ENCODE measurements at regions not wholly inside any gene's neighbourhood (a gene's known extent, or its start where the extent isn't known, plus 50 kb on each side); places are given as distances from the start of the nearest gene placed in this dataset.

DNA sequence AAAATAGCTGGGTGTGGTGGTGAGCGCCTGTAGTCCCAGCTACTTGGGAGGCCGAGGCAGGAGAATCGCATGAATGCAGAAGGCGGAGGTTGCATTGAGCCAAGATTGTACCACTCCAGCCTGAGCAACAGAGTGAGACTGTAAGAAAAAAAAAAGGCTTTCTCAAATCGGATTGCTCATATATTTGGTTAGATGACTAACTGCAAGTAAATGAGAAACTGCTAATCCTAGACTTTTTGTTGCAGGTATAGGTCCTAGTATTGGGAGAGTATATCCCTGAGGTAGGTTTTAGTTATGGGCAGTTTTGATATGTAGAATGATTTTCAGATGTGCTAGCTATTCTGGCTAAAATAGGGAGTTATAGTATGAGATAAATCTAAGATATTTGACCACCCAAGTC, 944.8 kb downstream of the DNAH5 start:
- H3K27ac ChIP-seq, result no peak overlapping the region
- no peaks in the 10 kb centered on the region for H3K9me3 ChIP-seq (ENCODE audit: low read depth)
- TF ChIP-seq EZH2phosphoT487 (IDR thresholded peaks at IDR 0.05; ENCODE audit: low read depth, severe bottlenecking, unreplicated experiment) (no peak), CTCF (IDR thresholded peaks at IDR 0.05; ENCODE audit: poor library complexity) (no peak), EZH2 (IDR thresholded peaks at IDR 0.05; ENCODE audit: borderline replicate concordance) (no peak)
- no peaks in the 10 kb centered on the region for H3K36me3 ChIP-seq (replicated peaks; ENCODE audit: insufficient read depth, low read depth)
- H3K9me2 ChIP-seq (replicated peaks; ENCODE audit: insufficient read depth), result no peaks in the 10 kb centered on the region
- H3K27me3 ChIP-seq, result no peaks in the 10 kb centered on the region
- no peaks in the 10 kb centered on the region for H3K79me2 ChIP-seq
- H3K4me1 ChIP-seq (ENCODE audit: insufficient read depth), result no peaks in the 10 kb centered on the region
- H3K4me3 ChIP-seq, result no peak overlapping the region
- H4K20me1 ChIP-seq (ENCODE audit: insufficient read depth, poor library complexity, severe bottlenecking), result no peaks in the 10 kb centered on the region
- 97% methylated on average over 5 of the region's 5 CpGs for WGBS (ENCODE audit: low lambda C conversion rate, missing lambda C conversion rate)
- H3K4me2 ChIP-seq, result no peak overlapping the region
- H2AFZ ChIP-seq, result no peak overlapping the region
- no peak for DNase-seq (ENCODE audit: low spot score)

DNA sequence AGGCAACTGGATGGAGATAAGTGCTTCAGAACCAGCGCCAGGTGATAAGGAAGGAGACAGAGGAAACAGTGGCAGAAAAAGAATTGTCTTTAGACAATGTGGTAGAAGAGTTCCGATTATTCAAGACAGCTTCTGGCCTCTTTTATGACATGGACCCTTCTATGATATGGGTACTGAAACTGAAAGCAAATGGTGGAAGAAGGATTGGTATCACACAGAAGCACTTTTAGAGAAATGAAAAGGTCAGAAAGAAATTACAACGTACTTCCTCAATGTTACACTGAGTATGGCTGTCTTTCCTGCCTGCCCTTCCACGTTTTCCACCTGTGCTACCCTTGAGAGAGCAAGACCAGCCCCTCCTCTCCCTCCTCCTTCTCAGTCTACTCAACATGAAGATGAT, 959.3 kb downstream of the DNAH5 start:
- Histone ChIP-seq H3K4me2 (no peak overlapping the region), H3K27ac (no peak overlapping the region), H3K9me2 (replicated peaks; ENCODE audit: insufficient read depth) (no peaks in the 10 kb centered on the region), H3K79me2 (no peaks in the 10 kb centered on the region), H3K4me1 (ENCODE audit: insufficient read depth) (no peaks in the 10 kb centered on the region), H3K9me3 (ENCODE audit: low read depth) (no peaks in the 10 kb centered on the region), H2AFZ (no peak overlapping the region), H3K4me3 (no peak overlapping the region), H4K20me1 (ENCODE audit: insufficient read depth, poor library complexity, severe bottlenecking) (no peaks in the 10 kb centered on the region), H3K27me3 (no peaks in the 10 kb centered on the region), H3K36me3 (replicated peaks; ENCODE audit: insufficient read depth, low read depth) (no peaks in the 10 kb centered on the region)
- 80% methylated on average over 4 of the region's 4 CpGs for WGBS (ENCODE audit: low lambda C conversion rate, missing lambda C conversion rate)
- no peak for DNase-seq (ENCODE audit: low spot score)
- TF ChIP-seq EZH2phosphoT487 (IDR thresholded peaks at IDR 0.05; ENCODE audit: low read depth, severe bottlenecking, unreplicated experiment) (no peak), CTCF (IDR thresholded peaks at IDR 0.05; ENCODE audit: poor library complexity) (no peak), EZH2 (IDR thresholded peaks at IDR 0.05; ENCODE audit: borderline replicate concordance) (no peak)

GRCh38 chr5:12974856-12975255, 969.6 kb downstream of the DNAH5 start:
- Histone ChIP-seq H4K20me1 (ENCODE audit: insufficient read depth, poor library complexity, severe bottlenecking) (no peaks in the 10 kb centered on the region), H3K4me3 (no peak overlapping the region), H3K27me3 (no peaks in the 10 kb centered on the region), H3K4me2 (no peak overlapping the region), H3K36me3 (replicated peaks; ENCODE audit: insufficient read depth, low read depth) (no peaks in the 10 kb centered on the region), H3K79me2 (no peaks in the 10 kb centered on the region), H3K9me2 (replicated peaks; ENCODE audit: insufficient read depth) (no peaks in the 10 kb centered on the region), H3K27ac (no peak overlapping the region), H2AFZ (no peak overlapping the region), H3K4me1 (ENCODE audit: insufficient read depth) (no peaks in the 10 kb centered on the region), H3K9me3 (ENCODE audit: low read depth) (no peaks in the 10 kb centered on the region)
- TF ChIP-seq EZH2 (IDR thresholded peaks at IDR 0.05; ENCODE audit: borderline replicate concordance) (no peak), CTCF (IDR thresholded peaks at IDR 0.05; ENCODE audit: poor library complexity) (no peak), EZH2phosphoT487 (IDR thresholded peaks at IDR 0.05; ENCODE audit: low read depth, severe bottlenecking, unreplicated experiment) (no peak)
- no peak for DNase-seq (ENCODE audit: low spot score)
- WGBS (ENCODE audit: low lambda C conversion rate, missing lambda C conversion rate), result 85% methylated on average over 3 of the region's 3 CpGs

DNA sequence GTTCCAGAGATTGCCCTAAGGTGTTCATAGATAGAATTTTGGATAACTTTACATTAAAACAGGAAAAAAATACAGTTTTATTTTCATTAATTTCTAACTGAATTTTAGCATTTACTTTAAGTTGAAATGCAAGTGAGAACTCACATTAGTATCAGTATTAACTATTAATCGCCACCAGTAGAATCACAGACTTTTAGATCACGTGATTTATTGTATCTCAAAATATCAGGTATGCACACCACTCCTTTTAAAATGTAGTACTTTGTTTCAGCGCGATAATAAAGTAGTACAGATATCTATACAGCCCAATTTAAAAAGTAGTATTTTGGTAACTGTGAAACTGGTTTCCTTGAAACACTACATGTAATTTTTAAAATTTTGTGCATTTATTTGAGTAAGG, 978.7 kb downstream of the DNAH5 start:
- Histone ChIP-seq H3K9me2 (replicated peaks; ENCODE audit: insufficient read depth) (no peaks in the 10 kb centered on the region), H3K4me1 (ENCODE audit: insufficient read depth) (no peaks in the 10 kb centered on the region), H3K79me2 (no peaks in the 10 kb centered on the region), H3K4me3 (no peak overlapping the region), H3K36me3 (replicated peaks; ENCODE audit: insufficient read depth, low read depth) (no peaks in the 10 kb centered on the region), H3K9me3 (ENCODE audit: low read depth) (no peaks in the 10 kb centered on the region), H2AFZ (no peak overlapping the region), H3K4me2 (no peak overlapping the region), H4K20me1 (ENCODE audit: insufficient read depth, poor library complexity, severe bottlenecking) (no peaks in the 10 kb centered on the region), H3K27ac (no peak overlapping the region), H3K27me3 (no peaks in the 10 kb centered on the region)
- no peak for DNase-seq (ENCODE audit: low spot score)
- 92% methylated on average over 4 of the region's 4 CpGs for WGBS (ENCODE audit: low lambda C conversion rate, missing lambda C conversion rate)
- no peak for TF ChIP-seq EZH2 (IDR thresholded peaks at IDR 0.05; ENCODE audit: borderline replicate concordance)
- no peak for TF ChIP-seq CTCF (IDR thresholded peaks at IDR 0.05; ENCODE audit: poor library complexity)

All from hepatocyte (in vitro differentiated cells).